Astrocyte of the hippocampus (primary cell): ENCODE measurements at regions not wholly inside any gene's neighbourhood (a gene's known extent, or its start where the extent isn't known, plus 50 kb on each side); places are given as distances from the start of the nearest gene placed in this dataset.

Source experiments
- DNase-seq: peaks from one replicate; pipeline ENCODE4 v3.0.0; 2011; ENCODE audit warnings: low read depth, low spot score

DNA sequence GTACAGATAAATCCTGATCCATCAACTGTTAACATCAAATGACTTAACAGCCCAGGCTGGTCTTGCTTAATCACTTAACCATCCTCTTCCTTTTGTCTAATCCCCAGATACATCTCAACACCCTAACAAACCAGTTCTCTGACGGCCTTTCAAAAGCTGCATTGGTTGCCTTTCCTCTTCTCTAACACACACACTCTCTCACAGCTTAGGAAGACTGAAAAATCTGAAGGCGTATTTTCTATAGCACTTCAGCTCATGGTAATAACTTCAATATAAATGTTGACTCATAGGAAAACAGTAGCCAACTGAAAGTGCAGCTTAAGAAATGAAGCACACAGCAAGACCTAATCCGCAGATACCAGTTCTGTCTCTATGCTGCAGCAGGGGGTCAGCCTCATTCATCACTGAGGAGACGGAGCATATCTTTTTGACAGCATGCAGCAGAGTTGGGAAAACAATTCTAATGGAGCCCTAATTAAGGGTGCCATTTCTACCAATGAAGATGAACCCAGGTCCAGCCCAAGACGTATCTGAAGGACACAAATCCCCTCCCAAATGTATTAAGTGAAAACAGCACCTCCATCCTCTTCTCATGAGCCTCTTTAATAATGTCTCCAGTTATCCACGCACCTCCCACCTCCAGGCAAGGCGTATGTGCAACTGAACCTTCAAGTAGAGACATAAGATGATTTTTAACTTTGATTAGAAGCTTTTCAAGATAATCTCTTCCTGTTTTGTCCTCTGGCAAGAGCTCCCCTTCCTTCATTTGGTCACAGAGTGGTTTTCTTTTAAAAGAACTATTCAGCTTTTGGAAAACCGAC is 211.7 kb upstream of the NFE2L3 start:
- DNase-seq = peak; percentile 6

DNA sequence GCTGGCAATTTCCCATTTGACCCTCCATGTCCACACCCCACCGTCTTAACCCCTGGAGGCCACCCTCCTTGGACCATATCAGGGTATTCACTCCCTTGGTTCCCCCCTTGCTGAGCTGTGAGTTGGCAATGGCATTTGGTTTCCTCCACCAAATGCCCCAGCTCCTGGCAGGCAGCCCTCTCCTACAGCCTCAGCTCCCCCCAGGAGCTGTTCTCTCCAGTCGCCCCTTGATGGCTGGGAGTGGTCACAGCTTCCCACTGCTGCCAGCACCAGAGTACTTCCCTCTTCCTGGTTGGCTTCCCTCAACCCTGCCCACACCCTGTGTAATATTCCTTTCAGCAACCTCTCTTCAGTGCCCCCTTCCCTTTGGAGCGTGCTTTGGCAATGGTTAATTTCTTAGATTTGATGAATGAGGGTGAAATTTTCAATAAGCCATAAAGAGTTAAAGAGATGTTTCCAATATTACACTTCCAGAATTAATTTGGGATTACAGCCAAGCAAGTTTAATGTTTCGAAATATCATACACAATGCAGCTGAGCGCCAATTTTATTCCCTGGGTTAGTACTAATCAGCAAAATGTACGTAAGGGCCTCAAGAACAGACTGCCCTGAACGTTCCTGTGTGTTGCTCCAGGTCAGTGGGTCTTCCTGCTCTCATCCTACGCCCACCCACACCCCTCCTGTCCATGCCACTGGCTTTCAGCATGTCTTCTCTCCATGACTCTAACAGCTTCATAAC is 207.1 kb upstream of the NFE2L3 start:
- DNase-seq = no peak

DNA sequence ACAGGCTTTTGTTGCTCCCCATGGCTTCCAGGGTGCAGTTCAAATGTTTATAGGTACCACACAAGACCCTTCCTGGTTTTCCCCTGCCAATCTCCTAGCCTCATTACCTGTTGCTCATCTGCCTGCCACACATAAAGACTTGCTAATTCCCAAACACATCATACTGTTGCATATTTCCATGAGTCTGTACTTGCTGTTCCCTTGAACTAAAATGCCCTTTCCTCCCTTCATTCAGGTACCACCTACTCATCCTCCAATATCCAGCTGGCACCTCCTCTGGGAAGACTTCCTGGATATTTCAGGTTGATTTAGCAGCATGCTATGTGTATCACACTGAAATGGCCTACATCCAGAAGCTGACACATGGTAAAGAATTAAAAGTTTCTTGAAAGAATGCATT is 206.4 kb upstream of the NFE2L3 start:
- DNase-seq = no peak

DNA sequence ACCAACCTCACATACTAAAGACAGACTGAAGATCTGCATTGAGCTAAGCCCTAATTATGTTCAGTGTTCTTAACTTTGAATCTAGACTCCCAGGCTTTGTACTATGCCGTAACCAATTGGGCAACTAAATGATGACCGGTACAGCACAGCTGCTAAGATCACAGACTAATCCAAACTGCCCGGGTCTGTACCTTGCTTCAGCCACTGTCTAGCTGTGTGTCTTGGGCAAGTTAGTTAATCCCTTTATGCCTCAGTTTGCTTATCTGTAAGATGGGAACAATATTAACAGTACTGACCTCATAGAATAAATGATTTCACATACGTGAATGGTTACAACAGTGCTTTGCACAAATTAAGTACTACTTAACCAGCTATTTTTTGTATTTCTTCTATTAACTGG is 205.8 kb upstream of the NFE2L3 start:
- no peak for DNase-seq

DNA sequence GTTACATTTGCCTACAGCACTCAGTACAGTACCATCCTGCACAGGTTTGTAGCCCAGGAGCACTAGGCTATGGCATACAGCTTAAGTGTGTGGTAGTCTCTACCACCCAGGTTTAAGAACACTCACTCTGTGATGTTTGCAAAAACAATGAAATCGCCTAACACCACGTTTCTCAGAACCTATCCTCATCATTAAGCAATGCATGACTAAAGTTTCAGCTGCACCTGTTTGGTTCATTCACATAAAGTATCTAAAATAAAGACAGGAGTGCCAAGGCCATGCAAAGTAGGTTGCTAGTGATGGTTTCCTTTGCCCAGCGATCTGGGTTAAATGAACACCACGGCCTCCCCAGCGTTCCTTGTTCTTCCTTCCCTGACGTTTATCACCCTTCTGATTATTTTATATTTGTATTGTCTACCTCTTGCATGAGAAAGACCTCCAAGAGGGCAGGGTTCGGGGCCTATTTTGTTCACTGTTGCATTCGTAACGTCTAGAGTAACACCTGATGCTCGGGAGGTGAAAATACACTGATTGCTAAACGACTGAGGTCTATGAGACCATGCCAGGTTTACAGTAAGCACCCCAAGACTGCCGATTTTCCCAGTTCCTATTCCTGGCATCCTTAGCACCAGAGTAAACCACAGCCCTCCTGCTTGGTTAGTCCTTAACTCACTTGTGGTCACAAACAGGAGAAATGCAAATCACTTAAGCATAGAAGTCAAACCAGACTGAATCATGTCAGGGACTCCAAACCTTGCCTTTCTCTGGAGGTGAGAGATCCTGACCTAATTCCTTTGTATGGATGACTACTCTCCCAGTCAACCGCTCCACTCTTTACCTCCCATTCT is 204.1 kb upstream of the NFE2L3 start:
- DNase-seq = peak; percentile 54

DNA sequence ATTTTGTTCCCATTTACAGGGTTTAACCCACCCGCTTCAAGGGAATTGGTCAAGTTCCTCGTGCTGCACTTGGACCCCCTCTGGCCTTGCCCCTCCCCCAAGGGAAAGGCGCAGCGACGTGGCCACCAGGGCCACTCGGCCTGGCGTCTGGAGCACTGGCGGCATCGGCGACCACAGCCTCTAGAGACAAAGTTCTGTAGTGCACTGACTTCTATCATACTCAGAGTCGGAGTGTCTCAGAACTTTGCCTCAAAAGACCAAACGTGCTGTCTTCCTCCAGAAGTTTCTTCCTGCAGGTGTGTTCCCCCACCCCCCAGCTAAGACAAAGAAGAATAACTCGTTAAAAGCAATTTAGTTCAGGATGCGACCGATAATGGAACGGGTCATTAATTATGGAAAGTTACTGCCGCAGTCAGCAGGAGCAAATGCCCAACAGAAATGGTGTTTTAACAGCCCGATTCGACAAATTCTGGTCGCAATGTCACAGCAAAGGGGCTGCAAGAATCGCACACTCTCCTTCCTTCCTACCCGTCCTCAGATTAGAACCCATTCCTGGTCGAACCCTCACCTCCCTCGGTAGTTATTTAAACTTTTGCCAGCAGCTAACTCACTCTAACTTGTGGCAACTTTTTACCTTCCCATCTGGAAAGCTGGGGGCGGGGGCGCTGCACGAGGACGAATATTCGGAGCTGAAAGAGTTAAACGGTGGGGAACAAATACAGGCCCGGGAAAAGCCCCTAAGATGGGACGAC is 202.1 kb upstream of the NFE2L3 start:
- no peak for DNase-seq

DNA sequence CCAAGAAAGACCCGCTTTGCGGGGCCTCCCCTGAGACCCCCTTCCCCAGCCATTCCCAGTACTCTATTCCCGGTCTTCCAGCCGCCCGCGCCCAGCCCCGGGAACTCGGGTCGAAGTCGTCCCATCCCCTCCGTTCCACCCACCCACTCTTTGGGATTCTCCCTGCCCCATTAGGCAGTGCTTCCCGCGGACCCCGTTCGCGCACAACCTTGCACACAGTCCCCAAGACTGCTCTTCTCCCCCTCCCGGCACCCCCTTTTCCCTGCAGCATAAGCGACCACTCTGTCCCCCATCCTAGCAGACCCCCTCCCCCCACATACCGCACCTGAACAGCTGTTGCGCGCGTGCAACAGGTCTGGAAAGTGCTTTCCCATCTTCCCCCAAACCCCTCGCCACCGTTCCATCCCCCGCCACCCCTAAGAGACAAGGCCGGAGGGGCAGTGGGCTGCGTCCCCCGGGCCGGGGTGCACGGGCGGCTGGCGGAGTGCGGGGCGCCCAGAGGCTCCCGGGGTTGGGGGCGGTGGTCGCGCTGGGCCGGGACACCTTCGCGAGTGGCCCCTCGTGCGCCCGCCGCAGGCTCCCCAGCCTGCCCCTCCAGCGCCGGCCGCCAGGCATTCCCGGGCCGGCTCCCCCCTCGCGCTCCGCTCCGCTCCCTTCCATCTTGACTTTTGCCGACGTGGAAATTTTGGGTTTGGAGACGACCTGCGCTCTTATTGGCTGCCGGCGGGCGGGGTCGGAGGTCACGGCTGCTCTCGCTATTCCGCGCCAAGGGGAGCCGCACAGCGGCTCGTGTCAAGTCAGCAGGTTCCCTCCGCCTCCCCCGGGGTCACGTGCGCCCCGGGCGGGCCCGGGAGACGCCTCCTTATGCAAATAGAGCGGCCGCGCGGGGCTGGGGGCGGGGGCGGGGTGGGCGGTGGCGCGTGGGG is 201.2 kb upstream of the NFE2L3 start:
- DNase-seq = peak; percentile 73

DNA sequence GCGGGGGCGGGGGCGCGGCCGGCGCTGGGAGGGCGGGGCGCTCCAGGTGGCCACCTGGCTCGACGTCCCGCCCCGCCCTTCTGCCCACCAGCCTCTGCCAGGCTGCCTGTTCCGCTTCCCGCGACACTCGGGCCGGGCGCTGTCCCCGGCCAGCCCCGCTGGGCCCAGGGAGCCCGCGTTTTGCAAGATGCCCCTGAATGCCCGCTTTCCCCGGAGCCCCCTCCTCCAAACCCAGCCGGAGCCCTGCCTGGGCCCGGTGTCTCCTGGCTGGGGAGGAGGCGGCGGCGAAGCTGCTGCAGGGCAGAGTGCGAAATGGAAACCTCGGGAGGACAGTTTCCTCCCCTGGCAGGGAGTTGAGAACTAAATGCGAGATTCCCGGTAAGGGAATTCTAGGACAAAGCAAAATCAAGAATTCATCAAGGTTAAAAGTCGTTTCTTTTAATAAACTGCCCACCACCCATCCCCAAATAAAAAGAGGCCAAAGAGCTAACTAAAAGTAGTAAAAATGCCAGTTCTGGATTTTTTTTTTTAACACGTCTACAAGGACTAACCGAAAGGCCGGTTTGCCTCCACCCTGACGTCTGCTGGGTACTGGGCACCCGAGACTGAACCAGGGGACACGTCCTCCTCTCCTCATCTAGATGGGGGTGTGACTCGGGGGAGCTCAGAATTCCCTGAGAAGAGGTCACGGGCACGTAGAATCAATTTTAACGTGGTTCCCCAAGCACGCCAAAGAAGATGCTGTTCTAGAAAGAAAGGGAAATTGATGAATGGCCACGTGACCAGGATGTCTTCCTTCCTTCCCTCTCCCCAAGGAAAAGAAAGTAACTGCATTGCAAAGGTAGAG is 200.4 kb upstream of the NFE2L3 start:
- DNase-seq = peak; percentile 33

DNA sequence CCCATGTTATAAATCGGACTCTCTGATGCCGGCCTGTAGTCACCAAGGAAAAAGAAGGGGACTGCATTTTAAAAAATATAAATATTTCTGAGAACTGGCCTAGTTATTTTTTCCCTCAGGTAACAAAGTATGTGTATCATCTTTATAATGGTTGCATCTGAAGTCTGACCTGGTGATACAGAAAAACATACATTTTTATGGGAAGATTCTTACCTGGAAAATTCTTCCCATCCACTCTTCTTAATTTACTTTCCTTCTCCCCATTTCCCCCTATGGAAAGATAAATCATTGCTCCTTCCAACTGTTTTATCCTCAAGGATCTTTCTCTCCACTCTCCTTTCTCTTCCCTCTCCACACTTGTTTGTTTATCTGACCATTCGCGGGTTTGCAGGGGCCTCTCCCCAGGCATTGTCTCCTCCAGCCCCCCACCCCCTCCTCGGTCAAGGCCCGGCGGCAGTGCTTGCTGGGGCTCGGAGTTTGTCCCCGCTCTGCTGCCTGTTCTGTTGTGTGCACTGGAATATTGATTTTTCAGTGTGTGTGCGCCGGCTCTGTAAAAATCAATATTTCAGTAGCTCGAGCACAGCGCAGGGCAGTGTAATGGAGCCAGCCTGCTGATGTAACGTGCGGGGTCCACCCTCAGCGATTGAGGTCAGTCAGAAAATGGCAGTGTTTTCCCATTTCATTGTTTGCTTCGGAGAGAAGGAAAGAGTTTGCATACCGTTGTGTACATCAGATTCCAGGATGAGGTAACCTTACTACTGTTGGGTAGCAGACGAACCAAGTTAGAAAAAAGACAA is 199.5 kb upstream of the NFE2L3 start:
- DNase-seq = no peak

DNA sequence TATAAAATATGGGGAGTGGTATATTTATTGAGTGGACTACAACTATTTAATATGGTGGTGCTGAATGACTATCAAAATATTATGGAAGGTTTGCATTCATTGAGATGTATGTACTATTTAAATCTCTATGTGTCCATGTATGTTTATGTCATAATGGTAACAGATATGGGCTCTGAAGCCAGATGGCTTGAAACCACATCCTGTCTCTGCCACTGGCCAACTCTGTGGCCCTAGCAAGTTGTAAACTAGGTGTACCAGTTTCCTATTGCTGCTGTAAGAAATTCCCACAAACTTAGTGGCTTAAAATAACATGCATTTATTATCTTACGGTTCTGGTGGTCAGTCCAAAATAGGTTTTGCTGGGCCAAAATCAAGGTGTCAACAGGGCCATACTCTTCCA is 198.1 kb upstream of the NFE2L3 start:
- DNase-seq = no peak

DNA sequence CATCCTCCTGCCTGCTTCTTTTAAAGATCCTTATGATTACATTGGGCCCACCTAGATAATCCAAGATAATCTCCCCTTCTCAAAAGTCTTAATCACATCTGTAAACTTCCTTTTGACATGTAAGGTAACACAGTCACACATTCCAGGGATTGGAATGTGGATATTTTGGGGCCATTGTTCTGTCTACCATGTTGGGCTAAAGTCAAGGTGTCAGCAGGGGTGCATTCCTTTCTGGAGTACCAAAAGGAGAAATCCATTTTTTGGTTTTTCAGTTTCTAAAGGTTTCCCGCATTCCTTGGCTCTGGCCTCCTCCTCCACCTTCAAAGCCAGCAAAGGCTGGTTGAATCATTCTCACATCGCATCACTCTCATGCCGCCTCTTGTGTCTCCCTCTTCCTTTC is 197.6 kb upstream of the NFE2L3 start:
- DNase-seq = no peak

DNA sequence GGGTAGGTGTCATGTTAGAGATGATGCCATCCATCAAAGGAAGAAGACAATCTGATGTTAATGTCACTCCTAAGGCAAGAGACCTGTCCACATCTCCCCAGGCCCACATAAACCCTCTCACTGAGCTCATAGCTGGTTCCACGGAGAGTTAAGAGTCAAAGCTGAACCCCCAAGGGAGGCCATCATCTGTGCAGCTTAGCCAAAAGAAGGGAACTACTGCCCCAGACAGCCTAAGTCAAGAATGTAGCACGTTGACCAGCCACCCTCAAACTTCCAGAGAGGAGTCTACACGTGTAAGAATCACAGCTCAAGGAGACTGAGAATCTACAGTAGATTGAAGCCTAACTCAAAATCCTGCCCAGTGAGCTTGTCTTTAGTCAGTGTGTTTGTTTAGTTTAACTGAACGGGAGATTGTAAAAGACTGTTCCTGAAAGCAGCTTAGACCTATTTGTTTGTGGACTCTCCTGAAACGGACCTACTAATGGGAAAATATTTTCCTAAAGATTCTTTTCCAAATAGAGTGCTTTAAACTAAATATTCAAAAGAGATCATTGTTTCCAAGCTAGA is 192.7 kb upstream of the NFE2L3 start:
- no peak for DNase-seq

DNA sequence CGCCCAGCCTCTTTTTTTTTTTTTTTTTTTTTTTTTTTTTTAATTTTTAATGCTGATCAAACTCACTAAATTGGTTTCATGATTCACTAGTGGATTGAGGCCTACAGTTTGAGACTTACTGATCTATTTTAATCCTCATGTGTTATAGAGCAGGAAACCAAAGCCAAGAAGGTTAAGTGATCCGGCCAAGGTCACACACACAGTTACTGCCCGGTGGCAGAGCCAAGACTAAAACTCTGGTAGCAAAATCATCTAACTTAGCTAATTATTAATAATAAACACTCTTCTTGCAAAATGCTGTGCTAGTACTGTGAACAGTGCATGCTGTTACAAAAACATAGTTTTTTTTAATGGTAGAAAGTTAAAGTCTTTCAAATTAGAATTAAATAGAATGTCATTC is 188.3 kb upstream of the NFE2L3 start:
- no peak for DNase-seq

DNA sequence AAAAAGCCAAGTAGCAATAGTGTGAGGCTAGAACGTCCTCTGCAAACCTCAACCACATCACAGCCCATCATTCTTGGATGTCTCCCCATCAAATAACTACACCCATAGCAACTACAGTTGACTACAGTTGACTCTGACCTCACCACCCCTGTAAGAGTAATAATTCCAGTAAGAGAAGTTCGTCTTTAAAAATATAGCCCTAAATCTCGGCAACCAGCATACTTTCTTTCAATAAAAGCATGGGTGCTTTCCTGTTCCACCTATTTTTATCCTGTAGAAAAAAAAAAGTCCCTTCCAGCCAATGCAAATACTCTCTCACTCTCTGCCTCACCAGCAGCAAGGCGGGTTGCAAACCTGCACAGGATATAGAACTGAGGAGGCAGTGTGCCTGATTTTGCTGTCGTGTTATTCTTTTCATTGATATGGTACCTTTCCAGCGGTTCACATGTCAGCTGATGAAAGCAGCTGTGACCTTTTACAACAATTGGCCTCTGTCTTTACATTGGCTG is 187.5 kb upstream of the NFE2L3 start:
- no peak for DNase-seq

DNA sequence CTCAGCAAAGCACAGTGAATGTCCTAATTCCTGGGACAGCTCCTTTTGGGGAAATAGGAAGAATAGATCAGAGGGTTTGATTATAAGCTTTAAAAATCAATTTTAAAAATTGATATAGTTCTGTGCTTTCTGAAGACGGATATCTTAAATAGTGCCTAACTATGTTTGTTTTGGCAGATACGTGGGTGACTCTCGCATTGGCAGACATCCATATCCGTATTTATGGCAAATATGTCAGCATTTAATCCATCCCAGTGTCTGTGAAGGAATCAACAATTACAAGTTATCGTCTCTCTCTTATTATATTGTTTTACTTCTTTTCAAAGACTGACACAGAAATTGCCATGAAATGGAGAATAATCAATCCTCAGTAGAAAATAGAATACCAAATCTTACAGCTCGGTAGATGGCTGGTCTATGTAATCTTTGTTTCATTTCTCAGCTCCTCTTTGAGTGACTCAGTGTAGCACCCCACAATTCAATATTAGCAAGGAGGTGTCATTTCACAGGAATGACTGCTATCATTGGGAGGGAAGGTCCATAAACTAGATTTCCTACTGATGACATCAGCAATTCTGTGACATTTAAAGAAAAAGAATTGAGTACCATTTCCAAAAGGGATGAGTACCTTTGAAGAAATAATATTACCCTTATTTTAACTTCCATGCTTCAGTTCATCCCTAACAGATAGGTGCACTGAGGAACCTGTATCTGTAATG is 186.4 kb upstream of the NFE2L3 start:
- DNase-seq = no peak

DNA sequence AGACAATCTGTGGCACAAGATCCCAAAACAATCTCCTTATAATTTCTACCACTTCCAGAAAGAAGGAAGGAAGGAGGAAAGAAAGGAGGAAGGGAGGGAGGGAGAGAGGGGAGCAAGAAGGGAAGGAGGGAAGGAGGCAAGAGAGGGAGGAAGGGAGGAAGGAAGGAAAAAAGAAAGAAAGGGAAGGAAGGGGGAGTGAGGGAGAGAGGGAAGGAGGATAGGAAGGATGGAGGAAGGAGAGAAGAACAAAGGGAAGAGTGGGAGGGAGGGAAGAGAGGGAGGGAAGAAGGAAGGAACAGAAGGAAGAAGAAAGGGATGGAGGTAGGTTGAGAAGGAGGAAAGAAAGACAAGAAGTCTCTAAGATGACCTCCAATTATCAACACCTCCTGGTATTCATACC is 185.5 kb upstream of the NFE2L3 start:
- DNase-seq = no peak
